ENCODE measurements at regions not wholly inside any gene's neighbourhood (a gene's known extent, or its start where the extent isn't known, plus 50 kb on each side); places are given as distances from the start of the nearest gene placed in this dataset.
A peak's percentile ranks its signal among the peaks of the same experiment; 100 is the strongest.

DNA sequence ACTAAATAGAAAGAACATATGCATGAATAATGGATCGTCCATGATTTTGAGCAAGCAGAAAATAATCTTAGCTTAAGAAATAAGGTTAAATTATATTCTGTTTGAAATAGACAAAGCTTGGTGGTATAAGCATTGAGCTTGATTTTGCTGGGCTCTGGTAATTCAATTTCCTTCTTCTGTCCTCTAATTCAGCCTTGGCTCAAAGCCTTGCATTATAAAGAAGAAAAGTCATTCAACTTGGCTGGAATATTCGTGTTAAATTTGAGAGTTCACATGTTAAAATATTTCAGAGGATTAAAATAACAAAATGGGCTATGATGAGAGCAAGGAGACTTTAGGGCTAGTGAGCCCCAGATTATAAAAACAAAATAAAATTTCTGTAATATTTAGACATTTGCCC is 415.4 kb upstream of the PCDH20 start:
- no peak overlapping the region for H3K4me3 ChIP-seq (ENCODE audit: low read length)
- DNase-seq (ENCODE audit: low read depth), result no peak
- TF ChIP-seq, protein P1, sequence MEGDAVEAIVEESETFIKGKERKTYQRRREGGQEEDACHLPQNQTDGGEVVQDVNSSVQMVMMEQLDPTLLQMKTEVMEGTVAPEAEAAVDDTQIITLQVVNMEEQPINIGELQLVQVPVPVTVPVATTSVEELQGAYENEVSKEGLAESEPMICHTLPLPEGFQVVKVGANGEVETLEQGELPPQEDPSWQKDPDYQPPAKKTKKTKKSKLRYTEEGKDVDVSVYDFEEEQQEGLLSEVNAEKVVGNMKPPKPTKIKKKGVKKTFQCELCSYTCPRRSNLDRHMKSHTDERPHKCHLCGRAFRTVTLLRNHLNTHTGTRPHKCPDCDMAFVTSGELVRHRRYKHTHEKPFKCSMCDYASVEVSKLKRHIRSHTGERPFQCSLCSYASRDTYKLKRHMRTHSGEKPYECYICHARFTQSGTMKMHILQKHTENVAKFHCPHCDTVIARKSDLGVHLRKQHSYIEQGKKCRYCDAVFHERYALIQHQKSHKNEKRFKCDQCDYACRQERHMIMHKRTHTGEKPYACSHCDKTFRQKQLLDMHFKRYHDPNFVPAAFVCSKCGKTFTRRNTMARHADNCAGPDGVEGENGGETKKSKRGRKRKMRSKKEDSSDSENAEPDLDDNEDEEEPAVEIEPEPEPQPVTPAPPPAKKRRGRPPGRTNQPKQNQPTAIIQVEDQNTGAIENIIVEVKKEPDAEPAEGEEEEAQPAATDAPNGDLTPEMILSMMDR (IDR thresholded peaks at IDR 0.05; ENCODE audit: insufficient read depth, low read depth, low read length, missing control alignments), result no peak

- no peak for DNase-seq (ENCODE audit: low read depth)
- TF ChIP-seq, protein P1 (IDR thresholded peaks at IDR 0.05; ENCODE audit: insufficient read depth, low read depth, low read length, missing control alignments), result no peak
Measured at GRCh38 chr13:61830475-61830874, 414.8 kb upstream of the PCDH20 start.

DNA sequence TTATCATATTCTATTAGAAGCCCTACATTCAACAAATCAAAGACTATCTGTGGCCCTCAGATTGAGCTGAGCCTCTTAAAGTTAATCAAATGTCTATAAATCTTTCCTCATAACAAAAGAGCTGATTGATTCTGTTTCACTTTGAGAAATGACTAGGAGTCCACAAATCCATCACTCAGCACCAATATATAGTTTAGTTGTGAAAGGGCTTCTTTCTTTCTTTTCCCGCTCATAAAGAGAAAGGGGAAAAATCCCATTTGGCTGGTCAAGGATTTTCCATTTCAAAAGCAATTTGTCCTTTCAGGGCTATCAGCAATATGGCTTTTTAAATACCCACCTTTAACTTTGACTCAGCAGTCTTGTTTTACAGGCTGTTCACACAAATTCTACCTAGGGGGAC is 408.5 kb upstream of the PCDH20 start:
- DNase-seq (ENCODE audit: low read depth), result no peak
- no peak overlapping the region for H3K4me3 ChIP-seq (ENCODE audit: low read length)
- TF ChIP-seq, protein P1 (IDR thresholded peaks at IDR 0.05; ENCODE audit: insufficient read depth, low read depth, low read length, missing control alignments), result no peak

More at GRCh38 chr13:61830475-61830874, 414.8 kb upstream of the PCDH20 start:
- H3K4me3 ChIP-seq (ENCODE audit: low read length), result no peak overlapping the region

DNA sequence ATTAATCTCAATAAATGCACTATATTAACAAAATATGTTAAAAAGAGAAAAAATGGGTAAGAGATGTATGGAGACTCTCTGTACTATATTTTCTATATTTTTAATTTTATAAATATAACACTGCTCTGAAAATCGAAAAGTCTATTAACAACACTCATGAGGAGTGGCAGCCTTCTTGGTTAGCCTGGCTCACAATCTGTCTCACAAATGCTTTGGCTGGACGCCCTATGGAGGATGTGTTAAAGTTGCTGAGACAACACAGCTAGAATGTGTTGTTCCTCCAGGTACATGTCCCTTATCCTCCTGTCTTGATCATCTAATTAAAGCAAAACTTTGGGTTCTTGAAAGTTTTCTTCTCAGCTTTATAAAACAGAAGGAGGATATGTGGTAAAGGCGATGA is 396.6 kb upstream of the PCDH20 start:
- DNase-seq (ENCODE audit: low read depth), result no peak
- TF ChIP-seq, protein P1 (IDR thresholded peaks at IDR 0.05; ENCODE audit: insufficient read depth, low read depth, low read length, missing control alignments), result no peak
- H3K4me3 ChIP-seq (ENCODE audit: low read length), result no peak overlapping the region

GRCh38 chr13:61810065-61810464 is 394.4 kb upstream of the PCDH20 start:
- no peak for DNase-seq (ENCODE audit: low read depth)
- TF ChIP-seq, protein P1 (IDR thresholded peaks at IDR 0.05; ENCODE audit: insufficient read depth, low read depth, low read length, missing control alignments), result no peak
- H3K4me3 ChIP-seq (ENCODE audit: low read length), result no peak overlapping the region

DNA sequence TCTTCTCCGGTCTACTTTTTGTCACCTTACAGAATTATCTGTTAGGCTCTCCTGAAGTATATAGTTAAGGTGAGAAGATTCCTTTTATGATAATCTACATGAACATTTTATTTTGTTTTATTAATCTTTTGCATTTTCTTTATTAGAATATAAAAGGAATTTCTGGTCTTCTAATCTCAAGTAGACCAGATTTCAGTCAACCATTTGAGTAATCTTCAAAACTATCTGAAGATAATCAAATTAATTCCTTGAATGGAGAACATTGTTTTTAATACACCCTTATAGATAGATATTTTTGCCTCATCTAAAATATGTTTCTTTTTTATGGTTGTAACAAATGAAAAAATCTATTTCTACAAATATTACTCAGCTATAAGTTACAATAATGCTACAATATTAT is 381.7 kb upstream of the PCDH20 start:
- TF ChIP-seq, protein P1 (IDR thresholded peaks at IDR 0.05; ENCODE audit: insufficient read depth, low read depth, low read length, missing control alignments), result no peak
- H3K4me3 ChIP-seq (ENCODE audit: low read length), result no peak overlapping the region
- no peak for DNase-seq (ENCODE audit: low read depth)

DNA sequence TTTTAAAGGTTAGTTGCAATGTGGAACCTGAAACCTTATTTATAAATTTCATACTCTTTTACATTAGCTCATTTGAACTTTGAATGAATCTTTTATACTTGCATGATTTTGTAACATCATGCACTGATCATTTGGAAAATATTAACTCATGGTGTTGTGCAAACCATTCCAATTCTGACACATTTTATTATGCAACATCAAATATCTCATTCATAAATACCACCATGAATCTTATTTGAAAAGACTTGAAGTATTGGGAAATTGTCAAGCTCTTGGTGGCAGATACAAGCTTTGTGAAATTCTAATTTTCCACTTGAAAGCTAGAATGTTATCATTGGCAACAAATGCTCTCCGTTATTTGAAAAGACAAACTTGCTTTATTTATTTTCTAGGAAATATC is 379.9 kb upstream of the PCDH20 start:
- peak; percentile 25 for DNase-seq (ENCODE audit: low read depth)
- TF ChIP-seq, protein P1 (IDR thresholded peaks at IDR 0.05; ENCODE audit: insufficient read depth, low read depth, low read length, missing control alignments), result no peak

More for the DNA sequence above, 379.9 kb upstream of the PCDH20 start:
- no peak overlapping the region for H3K4me3 ChIP-seq (ENCODE audit: low read length)

All from epithelial cell of esophagus (primary cell).